ENCODE measurements at regions not wholly inside any gene's neighbourhood (a gene's known extent, or its start where the extent isn't known, plus 50 kb on each side); places are given as distances from the start of the nearest gene placed in this dataset.

DNA sequence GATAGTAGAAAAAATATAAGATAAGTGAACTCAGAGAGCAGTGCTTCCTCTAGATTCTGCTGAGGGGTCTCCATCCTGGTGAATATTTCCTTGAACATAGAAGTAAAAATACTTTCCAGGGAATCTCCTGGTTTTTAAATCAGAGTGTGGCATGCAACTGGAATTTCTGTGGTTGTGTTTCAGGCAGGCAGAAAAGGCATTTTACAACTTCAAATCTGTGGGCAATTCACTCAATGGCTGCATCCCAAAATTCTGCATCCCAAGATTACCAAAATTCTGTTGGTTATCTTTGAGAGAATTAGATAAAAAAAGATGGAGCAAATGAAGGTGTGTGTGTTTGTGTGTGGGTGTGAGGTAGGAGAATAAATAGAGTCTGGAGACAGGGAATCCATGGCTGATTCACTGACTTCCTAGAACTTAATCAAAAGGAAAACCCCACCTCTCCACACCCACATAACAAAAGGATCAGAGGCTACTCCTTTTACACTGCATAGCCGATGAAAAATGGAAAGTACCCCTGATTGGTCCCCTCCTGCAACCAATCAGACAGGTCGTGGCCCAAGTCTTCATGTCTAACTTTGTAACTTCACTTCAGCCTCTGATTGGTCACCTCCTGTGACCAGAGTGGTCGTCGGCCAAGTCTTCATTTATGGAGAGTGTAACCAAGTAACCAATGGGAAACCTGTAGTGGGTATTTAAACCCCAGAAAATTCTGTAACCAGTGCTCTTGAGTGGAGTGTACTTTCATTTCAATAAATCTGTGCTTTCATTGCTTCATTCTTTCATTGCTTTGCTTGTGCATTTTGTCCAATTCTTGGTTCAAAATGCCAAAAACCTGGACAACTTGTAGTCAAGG is 112.8 kb downstream of the DLEU7 start:
- TF ChIP-seq, protein P1, sequence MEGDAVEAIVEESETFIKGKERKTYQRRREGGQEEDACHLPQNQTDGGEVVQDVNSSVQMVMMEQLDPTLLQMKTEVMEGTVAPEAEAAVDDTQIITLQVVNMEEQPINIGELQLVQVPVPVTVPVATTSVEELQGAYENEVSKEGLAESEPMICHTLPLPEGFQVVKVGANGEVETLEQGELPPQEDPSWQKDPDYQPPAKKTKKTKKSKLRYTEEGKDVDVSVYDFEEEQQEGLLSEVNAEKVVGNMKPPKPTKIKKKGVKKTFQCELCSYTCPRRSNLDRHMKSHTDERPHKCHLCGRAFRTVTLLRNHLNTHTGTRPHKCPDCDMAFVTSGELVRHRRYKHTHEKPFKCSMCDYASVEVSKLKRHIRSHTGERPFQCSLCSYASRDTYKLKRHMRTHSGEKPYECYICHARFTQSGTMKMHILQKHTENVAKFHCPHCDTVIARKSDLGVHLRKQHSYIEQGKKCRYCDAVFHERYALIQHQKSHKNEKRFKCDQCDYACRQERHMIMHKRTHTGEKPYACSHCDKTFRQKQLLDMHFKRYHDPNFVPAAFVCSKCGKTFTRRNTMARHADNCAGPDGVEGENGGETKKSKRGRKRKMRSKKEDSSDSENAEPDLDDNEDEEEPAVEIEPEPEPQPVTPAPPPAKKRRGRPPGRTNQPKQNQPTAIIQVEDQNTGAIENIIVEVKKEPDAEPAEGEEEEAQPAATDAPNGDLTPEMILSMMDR (IDR thresholded peaks at IDR 0.05), result no peak
- TF ChIP-seq POLR2A (IDR thresholded peaks at IDR 0.05), result no peak
- intact Hi-C loops (cut with DNase I), result no loop called here
- 83 to 87% (median 85%) methylated on average over 4 of the region's 4 CpGs for WGBS, 4 donors
- H3K27ac ChIP-seq, result peak overlapping the region in 9 of 12 donors; percentile 12 to 74 (median 54)
- no peak overlapping the region for H3K4me3 ChIP-seq
- peak in 2 of 4 donors; percentile 51 to 75 for ATAC-seq
- H3K27me3 ChIP-seq, result no peaks in the 10 kb centered on the region
- H3K36me3 ChIP-seq, result no peaks in the 10 kb centered on the region
- peaks cover 0 to 8% (median 0%) of the 10 kb centered on the region in 12 donors for H3K9me3 ChIP-seq
- peaks cover 0 to 13% (median 4%) of the 10 kb centered on the region in 12 donors for H3K4me1 ChIP-seq
- no peak for DNase-seq

DNA sequence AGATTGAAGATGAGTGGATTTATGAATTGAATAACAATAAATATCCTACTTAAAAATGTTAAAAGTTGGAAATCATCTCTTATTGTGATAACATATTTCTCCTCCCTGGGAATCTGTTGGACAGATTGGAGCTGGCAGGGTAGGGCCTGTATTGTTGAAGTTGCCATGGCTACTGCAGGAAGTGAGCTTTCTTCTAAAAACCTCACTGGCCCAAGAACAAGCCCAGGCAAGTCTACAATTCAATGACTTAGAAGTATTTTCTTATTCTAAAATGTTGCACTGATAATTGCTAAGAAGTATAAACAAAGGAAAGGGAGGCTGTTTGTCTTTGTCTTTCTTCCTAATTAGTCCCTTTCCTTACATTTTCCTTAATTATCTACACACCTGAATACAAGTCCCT is 112.1 kb downstream of the DLEU7 start:
- H3K4me1 ChIP-seq, result peaks cover 0 to 13% (median 4%) of the 10 kb centered on the region in 12 donors
- H3K36me3 ChIP-seq, result no peaks in the 10 kb centered on the region
- peaks cover 0 to 8% (median 0%) of the 10 kb centered on the region in 12 donors for H3K9me3 ChIP-seq
- H3K27me3 ChIP-seq, result no peaks in the 10 kb centered on the region
- DNase-seq, result peak in 2 of 5 donors; percentile 37 to 50
- peak in 2 of 4 donors; percentile 59 to 96 for ATAC-seq
- H3K4me3 ChIP-seq, result no peak overlapping the region
- intact Hi-C loops (cut with DNase I), result no loop called here
- H3K27ac ChIP-seq, result peak overlapping the region in 9 of 12 donors; percentile 12 to 74 (median 54)
- TF ChIP-seq, protein P1 (IDR thresholded peaks at IDR 0.05), result no peak
- no peak for TF ChIP-seq POLR2A (IDR thresholded peaks at IDR 0.05)

DNA sequence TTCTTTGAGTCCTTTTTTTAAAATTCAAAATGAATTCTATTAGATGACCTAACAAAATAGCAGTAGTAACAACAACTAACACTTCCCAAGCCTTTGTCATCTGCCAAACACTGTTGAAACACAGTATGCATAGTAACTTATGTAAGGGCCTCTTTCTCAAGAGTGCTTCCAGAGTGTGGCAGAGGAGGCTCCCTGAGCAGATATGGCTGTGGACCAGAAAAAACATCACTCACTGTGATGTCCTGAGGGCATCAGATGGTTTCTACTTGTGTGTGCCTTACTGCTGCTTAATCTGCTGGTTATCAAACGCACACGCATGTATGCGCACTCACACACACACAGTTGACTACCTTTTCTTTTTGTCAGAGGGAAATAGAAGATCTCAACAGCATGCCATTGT is 110.8 kb downstream of the DLEU7 start:
- no peak overlapping the region for H3K4me3 ChIP-seq
- TF ChIP-seq POLR2A (IDR thresholded peaks at IDR 0.05), result no peak
- TF ChIP-seq, protein P1 (IDR thresholded peaks at IDR 0.05), result no peak
- intact Hi-C loops (cut with DNase I), result no loop called here

DNA sequence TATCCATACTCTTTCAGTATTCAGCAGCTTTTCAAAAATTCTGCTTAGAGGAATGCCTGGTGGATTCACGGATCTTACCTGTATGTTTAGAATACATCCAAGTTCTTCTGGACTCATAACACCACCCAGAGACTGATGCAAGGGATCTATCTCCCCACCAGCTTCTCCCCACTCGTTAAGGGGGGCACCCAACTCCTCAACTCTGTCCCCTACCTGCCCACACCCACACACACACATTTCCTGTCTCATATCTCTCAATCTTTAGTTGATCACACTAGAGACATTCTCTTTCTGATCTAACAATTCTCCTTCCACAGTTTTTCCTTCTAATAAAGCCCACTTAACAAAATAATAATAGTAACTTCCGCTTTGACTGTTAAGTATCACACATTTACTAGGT is 110.1 kb downstream of the DLEU7 start:
- intact Hi-C loops (cut with DNase I), result no loop called here

More for the DNA sequence above, 110.8 kb downstream of the DLEU7 start:
- Histone ChIP-seq H3K4me1 (peaks cover 0 to 13% (median 4%) of the 10 kb centered on the region in 12 donors), H3K27ac (no peak overlapping the region), H3K36me3 (no peaks in the 10 kb centered on the region), H3K27me3 (no peaks in the 10 kb centered on the region), H3K9me3 (peaks cover 0 to 8% (median 0%) of the 10 kb centered on the region in 12 donors)
- WGBS, 4 donors, result 61 to 79% (median 69%) methylated on average over 3 of the region's 3 CpGs
- ATAC-seq (peak in 1 of 4 donors; percentile 54), DNase-seq (no peak)

More for the DNA sequence above, 110.1 kb downstream of the DLEU7 start:
- Histone ChIP-seq H3K27ac (no peak overlapping the region), H3K4me3 (no peak overlapping the region), H3K9me3 (peaks cover 0 to 8% (median 0%) of the 10 kb centered on the region in 12 donors), H3K36me3 (no peaks in the 10 kb centered on the region), H3K4me1 (peaks cover 0 to 13% (median 4%) of the 10 kb centered on the region in 12 donors), H3K27me3 (no peaks in the 10 kb centered on the region)
- DNase-seq (no peak), ATAC-seq (no peak)
- TF ChIP-seq, protein P1 (IDR thresholded peaks at IDR 0.05), result no peak
- 85 to 90% (median 87%) methylated on average over 3 of the region's 3 CpGs for WGBS, 4 donors

All from heart left ventricle (tissue), 16 donors.